Activated T-helper 2 cell treated with anti-CD3 and anti-CD28 coated beads, Interferon-gamma antibody, Interleukin-2, Interleukin-4, amounts not matched to agents 10 μg/mL and 5 μg/mL and 100 μg/mL, durations not matched to agents 14 hours and 24 hours and 36 hours (primary cell): ENCODE measurements at regions not wholly inside any gene's neighbourhood (a gene's known extent, or its start where the extent isn't known, plus 50 kb on each side); places are given as distances from the start of the nearest gene placed in this dataset.

Experiments
- DNase-seq: peaks from one replicate; pipeline ENCODE4 v3.0.0; 2021; ENCODE audit warnings: low spot score
- H3K27ac Mint-ChIP-seq: one replicate; pipeline ENCODE4 v1.8.0; 2021; ENCODE audit warnings: mixed read lengths
- H3K27me3 Mint-ChIP-seq: one replicate; pipeline ENCODE4 v1.8.0; 2021; ENCODE audit warnings: low read depth, mixed read lengths
- H3K36me3 Mint-ChIP-seq: one replicate; pipeline ENCODE4 v1.8.0; 2021; ENCODE audit warnings: low read depth, mixed read lengths
- H3K4me1 Mint-ChIP-seq: one replicate; pipeline ENCODE4 v1.8.0; 2021; ENCODE audit warnings: low read depth, mixed read lengths
- H3K4me3 Mint-ChIP-seq: one replicate; pipeline ENCODE4 v1.8.0; 2021; ENCODE audit warnings: low read depth, mild to moderate bottlenecking, moderate library complexity, mixed read lengths
- H3K9me3 Mint-ChIP-seq: one replicate; pipeline ENCODE4 v1.8.0; 2021; ENCODE audit warnings: mixed read lengths
- intact Hi-C: fragments of 100-400 bp; cut with micrococcal nuclease; formaldehyde crosslinking; loops from one replicate; pipeline ENCODE4 v1.15.1; 2023

GRCh38 chr9:86764671-86765343 is 182.5 kb downstream of the GAS1 start:
- intact Hi-C loops: no loop called here
- H3K27ac Mint-ChIP-seq: no peak overlapping the region

GRCh38 chr9:86764221-86764624 is 183.1 kb downstream of the GAS1 start:
- H3K4me3 Mint-ChIP-seq: no peak overlapping the region
- no peaks in the 10 kb centered on the region for H3K27me3 Mint-ChIP-seq
- no peak for DNase-seq
- no peaks in the 10 kb centered on the region for H3K9me3 Mint-ChIP-seq
- no peaks in the 10 kb centered on the region for H3K36me3 Mint-ChIP-seq
- intact Hi-C loops: no loop called here
- H3K27ac Mint-ChIP-seq: no peak overlapping the region
- no peaks in the 10 kb centered on the region for H3K4me1 Mint-ChIP-seq

More at GRCh38 chr9:86764671-86765343, 182.5 kb downstream of the GAS1 start:
- no peak overlapping the region for H3K4me3 Mint-ChIP-seq
- no peaks in the 10 kb centered on the region for H3K4me1 Mint-ChIP-seq
- no peak for DNase-seq
- no peaks in the 10 kb centered on the region for H3K27me3 Mint-ChIP-seq
- H3K9me3 Mint-ChIP-seq: no peaks in the 10 kb centered on the region
- H3K36me3 Mint-ChIP-seq: no peaks in the 10 kb centered on the region

- H3K27me3 Mint-ChIP-seq: no peaks in the 10 kb centered on the region
- intact Hi-C loops: no loop called here
Measured at GRCh38 chr9:86763791-86764190, 183.5 kb downstream of the GAS1 start.

GRCh38 chr9:86757382-86757720 is 190.0 kb downstream of the GAS1 start:
- Mint-ChIP-seq H3K27me3 (no peaks in the 10 kb centered on the region), H3K27ac (no peak overlapping the region), H3K9me3 (no peaks in the 10 kb centered on the region), H3K4me3 (no peak overlapping the region), H3K36me3 (no peaks in the 10 kb centered on the region), H3K4me1 (no peaks in the 10 kb centered on the region)
- intact Hi-C loops: no loop called here
- DNase-seq: no peak

More at GRCh38 chr9:86763791-86764190, 183.5 kb downstream of the GAS1 start:
- Mint-ChIP-seq H3K4me1 (no peaks in the 10 kb centered on the region), H3K36me3 (no peaks in the 10 kb centered on the region), H3K9me3 (no peaks in the 10 kb centered on the region), H3K27ac (no peak overlapping the region), H3K4me3 (no peak overlapping the region)
- no peak for DNase-seq

- Mint-ChIP-seq H3K27me3 (no peaks in the 10 kb centered on the region), H3K36me3 (no peaks in the 10 kb centered on the region), H3K9me3 (no peaks in the 10 kb centered on the region), H3K27ac (no peak overlapping the region), H3K4me3 (no peak overlapping the region), H3K4me1 (no peaks in the 10 kb centered on the region)
- DNase-seq: no peak
- intact Hi-C loops: no loop called here
Measured at GRCh38 chr9:86756576-86757381, 190.5 kb downstream of the GAS1 start.

DNA sequence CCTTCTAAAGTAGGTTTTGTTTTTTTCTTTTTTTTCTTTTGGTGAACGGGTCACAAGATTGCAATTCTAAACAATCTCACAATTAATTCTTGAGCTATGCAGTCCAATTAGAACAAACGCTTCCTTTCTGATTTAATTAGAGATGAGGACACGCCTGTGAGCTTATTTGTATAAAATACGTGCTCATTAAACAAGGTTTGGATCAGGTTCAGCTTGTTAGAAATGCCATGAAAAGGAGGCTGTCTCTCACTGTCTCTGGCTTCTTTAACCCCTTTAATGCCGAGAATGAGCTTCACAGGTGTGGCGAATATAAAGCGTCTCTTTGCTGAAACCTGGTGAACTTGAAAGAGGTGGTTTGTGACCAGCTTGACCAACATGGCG is 191.8 kb downstream of the GAS1 start:
- Mint-ChIP-seq H3K27ac (no peak overlapping the region), H3K27me3 (no peaks in the 10 kb centered on the region), H3K36me3 (no peaks in the 10 kb centered on the region), H3K4me3 (no peak overlapping the region), H3K4me1 (no peaks in the 10 kb centered on the region), H3K9me3 (no peaks in the 10 kb centered on the region)
- intact Hi-C loops: no loop called here
- DNase-seq: no peak

DNA sequence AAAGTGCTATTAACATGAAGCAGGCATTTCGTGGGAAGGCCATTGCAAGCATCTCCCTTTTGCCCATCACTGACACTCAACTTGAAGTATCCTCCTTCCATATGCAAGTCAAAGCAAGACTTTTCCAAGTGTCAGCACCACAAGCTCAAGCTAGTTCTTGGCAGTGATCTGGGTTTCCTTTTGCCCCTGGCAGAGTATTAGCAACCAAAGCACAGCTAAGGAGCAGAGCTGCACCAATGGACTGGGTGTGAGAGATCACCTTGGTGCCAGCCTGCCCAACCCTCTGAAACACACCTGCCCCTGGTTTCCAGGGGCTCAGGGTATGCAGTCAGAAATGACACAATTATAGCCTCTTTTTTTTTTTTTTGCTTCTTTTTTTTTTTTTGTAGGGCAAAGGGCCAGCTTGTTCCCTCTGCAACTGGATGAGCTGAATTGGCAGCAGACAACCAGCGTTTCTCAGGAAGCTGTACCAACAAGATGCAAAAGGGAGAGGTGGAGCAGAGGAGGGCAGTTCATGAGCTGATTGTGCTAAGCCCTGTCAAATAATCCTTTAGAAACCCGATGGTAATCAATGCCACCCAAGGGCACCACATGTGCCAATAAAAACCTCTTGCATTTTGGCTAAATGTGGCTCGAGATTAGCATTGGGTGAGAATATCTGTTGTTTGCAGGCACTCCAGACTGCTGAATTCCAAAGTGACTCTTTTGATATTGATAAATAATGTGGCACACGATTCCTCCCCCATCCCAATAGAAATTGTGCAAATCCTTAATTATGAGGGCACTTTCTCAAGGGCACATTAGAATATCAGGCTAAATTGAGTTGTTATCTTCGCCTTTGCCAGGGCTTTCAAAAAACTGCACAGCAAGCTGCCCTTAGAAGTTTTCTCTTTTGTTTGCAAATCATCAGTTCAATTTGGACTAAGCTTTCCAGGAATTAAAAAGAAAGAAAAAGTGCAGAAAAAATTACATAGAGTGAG is 192.4 kb downstream of the GAS1 start:
- Mint-ChIP-seq H3K9me3 (no peaks in the 10 kb centered on the region), H3K27ac (no peak overlapping the region)
- intact Hi-C loops: no loop called here

GRCh38 chr9:86753836-86754235 is 193.5 kb downstream of the GAS1 start:
- Mint-ChIP-seq H3K27me3 (no peaks in the 10 kb centered on the region), H3K4me1 (no peaks in the 10 kb centered on the region), H3K4me3 (no peak overlapping the region), H3K36me3 (no peaks in the 10 kb centered on the region), H3K27ac (no peak overlapping the region), H3K9me3 (no peaks in the 10 kb centered on the region)
- DNase-seq: no peak
- intact Hi-C loops: no loop called here

More for the DNA sequence above, 192.4 kb downstream of the GAS1 start:
- no peaks in the 10 kb centered on the region for H3K4me1 Mint-ChIP-seq
- H3K27me3 Mint-ChIP-seq: no peaks in the 10 kb centered on the region
- H3K4me3 Mint-ChIP-seq: no peak overlapping the region
- DNase-seq: no peak
- no peaks in the 10 kb centered on the region for H3K36me3 Mint-ChIP-seq

- no peaks in the 10 kb centered on the region for H3K4me1 Mint-ChIP-seq
- no peak overlapping the region for H3K27ac Mint-ChIP-seq
- no peaks in the 10 kb centered on the region for H3K27me3 Mint-ChIP-seq
- intact Hi-C loops: no loop called here
- DNase-seq: no peak
- H3K4me3 Mint-ChIP-seq: no peak overlapping the region
- no peaks in the 10 kb centered on the region for H3K36me3 Mint-ChIP-seq
- no peaks in the 10 kb centered on the region for H3K9me3 Mint-ChIP-seq
Measured at GRCh38 chr9:86752733-86753132, 194.6 kb downstream of the GAS1 start.

DNA sequence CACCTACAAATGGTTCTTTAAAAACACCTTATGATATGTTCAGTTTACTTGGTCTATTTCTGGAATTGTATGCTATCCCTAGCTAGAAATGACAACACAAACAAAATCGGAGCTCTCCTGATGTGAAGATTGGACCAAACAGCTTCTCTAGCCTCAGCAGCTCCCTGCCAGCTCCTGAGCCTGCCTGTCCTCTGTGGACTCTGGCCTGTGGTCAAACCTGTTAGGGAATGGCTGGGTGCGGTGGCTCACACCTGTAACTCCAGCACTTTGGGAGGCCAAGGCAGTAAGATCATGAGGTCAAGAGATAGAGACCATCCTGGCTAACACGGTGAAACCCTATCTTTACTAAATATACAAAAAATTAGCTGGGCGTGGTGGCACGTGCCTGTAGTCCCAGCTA is 195.3 kb downstream of the GAS1 start:
- Mint-ChIP-seq H3K9me3 (no peaks in the 10 kb centered on the region), H3K36me3 (no peaks in the 10 kb centered on the region), H3K27ac (no peak overlapping the region), H3K4me3 (no peak overlapping the region), H3K4me1 (no peaks in the 10 kb centered on the region), H3K27me3 (no peaks in the 10 kb centered on the region)
- intact Hi-C loops: no loop called here
- DNase-seq: no peak

GRCh38 chr9:86751207-86751606 is 196.1 kb downstream of the GAS1 start:
- no peak for DNase-seq
- H3K4me1 Mint-ChIP-seq: no peaks in the 10 kb centered on the region

DNA sequence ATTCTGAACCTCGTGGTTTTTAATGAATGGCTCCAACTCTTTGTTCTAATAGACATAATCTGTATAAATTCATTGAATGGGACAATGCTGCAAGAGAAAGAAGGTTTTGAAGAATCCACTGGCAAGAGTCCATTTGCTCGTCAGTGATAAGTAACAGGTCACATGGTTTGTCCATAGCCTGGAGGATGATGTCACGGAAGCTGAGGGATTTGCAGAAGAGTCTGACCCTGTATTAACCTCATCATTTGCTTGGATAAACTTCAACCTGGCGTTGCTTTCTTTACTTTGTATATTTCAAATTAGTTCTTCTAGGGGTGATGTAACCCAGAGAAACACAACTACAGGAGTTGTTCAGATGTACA is 197.4 kb downstream of the GAS1 start:
- intact Hi-C loops: no loop called here
- no peaks in the 10 kb centered on the region for H3K36me3 Mint-ChIP-seq
- DNase-seq: no peak
- H3K27ac Mint-ChIP-seq: no peak overlapping the region
- H3K4me3 Mint-ChIP-seq: no peak overlapping the region
- H3K9me3 Mint-ChIP-seq: no peaks in the 10 kb centered on the region
- H3K27me3 Mint-ChIP-seq: no peaks in the 10 kb centered on the region
- H3K4me1 Mint-ChIP-seq: no peaks in the 10 kb centered on the region

More at GRCh38 chr9:86751207-86751606, 196.1 kb downstream of the GAS1 start:
- intact Hi-C loops: no loop called here
- Mint-ChIP-seq H3K4me3 (no peak overlapping the region), H3K27ac (no peak overlapping the region), H3K27me3 (no peaks in the 10 kb centered on the region), H3K36me3 (no peaks in the 10 kb centered on the region), H3K9me3 (no peaks in the 10 kb centered on the region)
